ENCODE measurements at regions not wholly inside any gene's neighbourhood (a gene's known extent, or its start where the extent isn't known, plus 50 kb on each side); places are given as distances from the start of the nearest gene placed in this dataset.

DNA sequence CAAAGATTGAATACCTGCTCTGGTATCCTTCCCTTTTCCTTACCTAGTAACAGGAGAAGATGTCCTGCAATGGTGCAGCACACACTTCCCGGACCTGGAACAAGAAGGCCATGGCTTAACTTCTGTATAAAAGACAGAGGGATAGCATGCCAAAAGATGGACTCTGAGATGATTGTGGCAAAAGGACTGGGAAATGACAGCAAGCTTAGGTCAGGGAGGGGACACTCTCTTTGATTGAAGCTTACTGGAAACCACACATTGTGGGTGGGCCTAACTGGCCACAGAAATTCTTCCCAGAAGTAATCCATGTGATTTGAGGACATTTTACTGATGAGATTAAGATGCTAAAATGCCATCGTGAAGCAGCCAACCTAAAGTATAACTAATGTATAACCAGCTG is 71.0 kb upstream of the OTUD4 start:
- Histone ChIP-seq H3K4me1 (ENCODE audit: control insufficient read depth, insufficient read depth, low read length) (no peaks in the 10 kb centered on the region), H3K4me3 (ENCODE audit: low read depth in 2 of 2, low read length in 2 of 2) (no peak overlapping the region), H3K27me3 (ENCODE audit: control insufficient read depth, insufficient read depth, low read length) (no peaks in the 10 kb centered on the region), H3K36me3 (ENCODE audit: control insufficient read depth, insufficient read depth, low read length) (no peaks in the 10 kb centered on the region), H3K9me3 (ENCODE audit: control insufficient read depth, insufficient read depth, low read depth, low read length) (no peaks in the 10 kb centered on the region), H3K27ac (ENCODE audit: low read length) (no peak overlapping the region)
- intact Hi-C loops (cut with micrococcal nuclease; ENCODE audit: unreplicated experiment) (no loop called here), in situ Hi-C loops (cut with HindIII; ENCODE audit: low pct_unique_long_range_greater_than_20kb, low sequenced_read_pairs) (no loop called here)
- CTCF ChIA-PET: no interaction called here
- POLR2A ChIA-PET: no interaction called here
- DNase-seq (ENCODE audit: low read depth, low spot score): no peak
- BruUV-seq (replicated peaks): no TSS peak
- TF ChIP-seq SIN3A (IDR thresholded peaks at IDR 0.05; ENCODE audit: borderline replicate concordance, insufficient read depth, low read depth, low read length) (no peak), TCF7L2 (IDR thresholded peaks at IDR 0.05; ENCODE audit: low read depth, low read length) (no peak)
- no peak for ATAC-seq

DNA sequence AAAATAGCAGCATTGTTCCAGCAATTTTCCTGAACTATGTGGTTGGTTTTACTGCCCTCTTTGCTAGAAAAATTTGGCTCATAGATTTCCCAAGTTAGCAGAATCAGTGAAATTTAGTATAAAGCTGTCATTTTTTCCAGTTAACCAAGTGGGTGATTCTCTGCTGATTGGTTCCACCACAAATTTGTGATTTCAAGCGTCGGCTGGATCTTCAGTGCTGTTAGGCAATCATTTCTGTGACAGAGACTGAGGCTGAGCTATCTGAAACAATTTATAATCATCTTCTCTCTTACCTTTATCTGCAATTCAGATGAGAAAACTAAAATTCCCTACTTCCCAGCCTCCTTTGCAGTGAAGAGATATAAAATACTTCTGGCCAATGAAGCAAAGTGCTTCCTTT is 68.6 kb upstream of the OTUD4 start:
- Histone ChIP-seq H3K9me3 (ENCODE audit: control insufficient read depth, insufficient read depth, low read depth, low read length) (no peaks in the 10 kb centered on the region), H3K4me1 (ENCODE audit: control insufficient read depth, insufficient read depth, low read length) (no peaks in the 10 kb centered on the region), H3K4me3 (ENCODE audit: low read depth in 2 of 2, low read length in 2 of 2) (no peak overlapping the region), H3K36me3 (ENCODE audit: control insufficient read depth, insufficient read depth, low read length) (no peaks in the 10 kb centered on the region), H3K27me3 (ENCODE audit: control insufficient read depth, insufficient read depth, low read length) (no peaks in the 10 kb centered on the region), H3K27ac (ENCODE audit: low read length) (no peak overlapping the region)
- TF ChIP-seq, protein P1, sequence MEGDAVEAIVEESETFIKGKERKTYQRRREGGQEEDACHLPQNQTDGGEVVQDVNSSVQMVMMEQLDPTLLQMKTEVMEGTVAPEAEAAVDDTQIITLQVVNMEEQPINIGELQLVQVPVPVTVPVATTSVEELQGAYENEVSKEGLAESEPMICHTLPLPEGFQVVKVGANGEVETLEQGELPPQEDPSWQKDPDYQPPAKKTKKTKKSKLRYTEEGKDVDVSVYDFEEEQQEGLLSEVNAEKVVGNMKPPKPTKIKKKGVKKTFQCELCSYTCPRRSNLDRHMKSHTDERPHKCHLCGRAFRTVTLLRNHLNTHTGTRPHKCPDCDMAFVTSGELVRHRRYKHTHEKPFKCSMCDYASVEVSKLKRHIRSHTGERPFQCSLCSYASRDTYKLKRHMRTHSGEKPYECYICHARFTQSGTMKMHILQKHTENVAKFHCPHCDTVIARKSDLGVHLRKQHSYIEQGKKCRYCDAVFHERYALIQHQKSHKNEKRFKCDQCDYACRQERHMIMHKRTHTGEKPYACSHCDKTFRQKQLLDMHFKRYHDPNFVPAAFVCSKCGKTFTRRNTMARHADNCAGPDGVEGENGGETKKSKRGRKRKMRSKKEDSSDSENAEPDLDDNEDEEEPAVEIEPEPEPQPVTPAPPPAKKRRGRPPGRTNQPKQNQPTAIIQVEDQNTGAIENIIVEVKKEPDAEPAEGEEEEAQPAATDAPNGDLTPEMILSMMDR (IDR thresholded peaks at IDR 0.05): no peak
- no peak for TF ChIP-seq TCF7L2 (IDR thresholded peaks at IDR 0.05; ENCODE audit: low read depth, low read length)
- no peak for TF ChIP-seq POLR2AphosphoS5 (IDR thresholded peaks at IDR 0.05; ENCODE audit: low read depth, low read length)
- TF ChIP-seq SIN3A (IDR thresholded peaks at IDR 0.05; ENCODE audit: borderline replicate concordance, insufficient read depth, low read depth, low read length): no peak
- TF ChIP-seq, protein P2, sequence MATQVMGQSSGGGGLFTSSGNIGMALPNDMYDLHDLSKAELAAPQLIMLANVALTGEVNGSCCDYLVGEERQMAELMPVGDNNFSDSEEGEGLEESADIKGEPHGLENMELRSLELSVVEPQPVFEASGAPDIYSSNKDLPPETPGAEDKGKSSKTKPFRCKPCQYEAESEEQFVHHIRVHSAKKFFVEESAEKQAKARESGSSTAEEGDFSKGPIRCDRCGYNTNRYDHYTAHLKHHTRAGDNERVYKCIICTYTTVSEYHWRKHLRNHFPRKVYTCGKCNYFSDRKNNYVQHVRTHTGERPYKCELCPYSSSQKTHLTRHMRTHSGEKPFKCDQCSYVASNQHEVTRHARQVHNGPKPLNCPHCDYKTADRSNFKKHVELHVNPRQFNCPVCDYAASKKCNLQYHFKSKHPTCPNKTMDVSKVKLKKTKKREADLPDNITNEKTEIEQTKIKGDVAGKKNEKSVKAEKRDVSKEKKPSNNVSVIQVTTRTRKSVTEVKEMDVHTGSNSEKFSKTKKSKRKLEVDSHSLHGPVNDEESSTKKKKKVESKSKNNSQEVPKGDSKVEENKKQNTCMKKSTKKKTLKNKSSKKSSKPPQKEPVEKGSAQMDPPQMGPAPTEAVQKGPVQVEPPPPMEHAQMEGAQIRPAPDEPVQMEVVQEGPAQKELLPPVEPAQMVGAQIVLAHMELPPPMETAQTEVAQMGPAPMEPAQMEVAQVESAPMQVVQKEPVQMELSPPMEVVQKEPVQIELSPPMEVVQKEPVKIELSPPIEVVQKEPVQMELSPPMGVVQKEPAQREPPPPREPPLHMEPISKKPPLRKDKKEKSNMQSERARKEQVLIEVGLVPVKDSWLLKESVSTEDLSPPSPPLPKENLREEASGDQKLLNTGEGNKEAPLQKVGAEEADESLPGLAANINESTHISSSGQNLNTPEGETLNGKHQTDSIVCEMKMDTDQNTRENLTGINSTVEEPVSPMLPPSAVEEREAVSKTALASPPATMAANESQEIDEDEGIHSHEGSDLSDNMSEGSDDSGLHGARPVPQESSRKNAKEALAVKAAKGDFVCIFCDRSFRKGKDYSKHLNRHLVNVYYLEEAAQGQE (IDR thresholded peaks at IDR 0.05; ENCODE audit: insufficient read depth in 1 of 2, low read depth in 2 of 2, low read length in 1 of 2): no peak
- in situ Hi-C loops (cut with HindIII; ENCODE audit: low pct_unique_long_range_greater_than_20kb, low sequenced_read_pairs): no loop called here
- ChIA-PET CTCF (no interaction called here), POLR2A (no interaction called here)
- no peak for ATAC-seq
- DNase-seq (ENCODE audit: low read depth, low spot score): no peak
- intact Hi-C loops (cut with micrococcal nuclease; ENCODE audit: unreplicated experiment): no loop called here
- BruUV-seq (replicated peaks): no TSS peak

DNA sequence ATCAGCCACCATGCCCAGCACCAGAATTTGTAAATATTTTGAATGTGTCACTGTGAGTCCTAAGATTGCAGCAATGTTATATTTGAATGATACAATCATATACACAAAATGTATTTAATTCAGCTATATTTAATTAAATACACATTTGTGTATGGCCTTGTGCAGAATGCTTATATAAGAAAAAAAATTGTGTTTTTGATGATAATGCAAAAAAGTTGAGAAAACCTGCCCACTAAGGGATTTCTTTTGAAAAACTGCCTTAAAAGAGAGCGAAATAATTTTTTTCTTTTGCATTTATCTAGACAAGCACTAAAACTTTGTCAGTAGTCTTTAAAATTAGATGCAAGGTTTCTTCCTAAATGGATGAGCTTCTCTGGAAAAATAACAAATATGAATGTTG is 68.1 kb upstream of the OTUD4 start:
- CTCF ChIA-PET: interaction anchor here (0.6 kb wide), 1 partner anchor 15 kb away, joined by 12 read pairs; no protein-coding TSS in a partner anchor
- no peak overlapping the region for H3K27ac ChIP-seq (ENCODE audit: low read length)
- DNase-seq (ENCODE audit: low read depth, low spot score) (no peak), ATAC-seq (no peak)
- BruUV-seq (replicated peaks): no TSS peak
- H3K9me3 ChIP-seq (ENCODE audit: control insufficient read depth, insufficient read depth, low read depth, low read length): no peaks in the 10 kb centered on the region
- intact Hi-C loops (cut with micrococcal nuclease; ENCODE audit: unreplicated experiment): no loop called here
- H3K4me3 ChIP-seq (ENCODE audit: low read depth in 2 of 2, low read length in 2 of 2): no peak overlapping the region
- no peaks in the 10 kb centered on the region for H3K36me3 ChIP-seq (ENCODE audit: control insufficient read depth, insufficient read depth, low read length)
- POLR2A ChIA-PET: no interaction called here
- no peaks in the 10 kb centered on the region for H3K4me1 ChIP-seq (ENCODE audit: control insufficient read depth, insufficient read depth, low read length)
- no peaks in the 10 kb centered on the region for H3K27me3 ChIP-seq (ENCODE audit: control insufficient read depth, insufficient read depth, low read length)
- TF ChIP-seq SIN3A (IDR thresholded peaks at IDR 0.05; ENCODE audit: borderline replicate concordance, insufficient read depth, low read depth, low read length) (no peak), TCF7L2 (IDR thresholded peaks at IDR 0.05; ENCODE audit: low read depth, low read length) (no peak), POLR2AphosphoS5 (IDR thresholded peaks at IDR 0.05; ENCODE audit: low read depth, low read length) (no peak)
- TF ChIP-seq, protein P1 (IDR thresholded peaks at IDR 0.05): no peak
- TF ChIP-seq, protein P2 (IDR thresholded peaks at IDR 0.05; ENCODE audit: insufficient read depth in 1 of 2, low read depth in 2 of 2, low read length in 1 of 2): no peak
- in situ Hi-C loops (cut with HindIII; ENCODE audit: low pct_unique_long_range_greater_than_20kb, low sequenced_read_pairs): no loop called here

All from Panc1 (cell line).